H1 (cell line): ENCODE measurements at regions not wholly inside any gene's neighbourhood (a gene's known extent, or its start where the extent isn't known, plus 50 kb on each side); places are given as distances from the start of the nearest gene placed in this dataset.

Source experiments
- CTCF ChIA-PET: fragments of 300-600 bp; sonication (Branson Sonifier 250); formaldehyde crosslinking; loops from one replicate; lab custom pipeline; 2021; ENCODE audit not compliant: partially characterized antibody; lab: Charles Lee
- POLR2A ChIA-PET: fragments of 300-600 bp; sonication (Branson Sonifier 250); formaldehyde crosslinking; loops from one replicate; lab custom pipeline; 2021; ENCODE audit warnings: inconsistent platforms; ENCODE audit not compliant: partially characterized antibody; lab: Charles Lee
- DNase-seq, 2 experiments: peaks; one replicate each; pipeline versions ENCODE4 v3.0.0 to v3.0.0-alpha.2; 2010 to 2022; ENCODE audit warnings: low spot score in 2 of 2, low read depth in 1 of 2, mixed read lengths in 1 of 2
- FAIRE-seq: peaks from 2 replicates; lab custom pipeline; 2011; peaks lifted over from hg19 to GRCh38; lab: Jason Lieb, UNC
- H2AFZ ChIP-seq: 2 replicates; pipeline ENCODE4 v1.8.1; 2012; ENCODE audit warnings: low read length, inconsistent platforms
- H2AK5ac ChIP-seq: 2 replicates; pipeline ENCODE4 v1.6.1; 2013; ENCODE audit warnings: low read depth, low read length
- H2BK120ac ChIP-seq: replicated peaks from 2 replicates; pipeline ENCODE3; 2013; ENCODE audit warnings: low read depth, low read length, inconsistent platforms
- H2BK12ac ChIP-seq: 2 replicates; pipeline ENCODE4 v1.6.1; 2013; ENCODE audit warnings: low read depth, low read length
- H2BK15ac ChIP-seq: 2 replicates; pipeline ENCODE4 v1.6.1; 2013; ENCODE audit warnings: low read length
- H2BK20ac ChIP-seq: 2 replicates; pipeline ENCODE4 v1.6.1; 2013; ENCODE audit warnings: low read length
- H2BK5ac ChIP-seq: 2 replicates; pipeline ENCODE4 v1.6.1; 2013; ENCODE audit warnings: low read depth, low read length
- H3K14ac ChIP-seq: 2 replicates; pipeline ENCODE4 v1.6.1; 2013; ENCODE audit warnings: inconsistent platforms; ENCODE audit not compliant: insufficient read length
- H3K18ac ChIP-seq: 2 replicates; pipeline ENCODE4 v1.6.1; 2013; ENCODE audit warnings: low read length; ENCODE audit errors: extremely low read depth
- H3K23ac ChIP-seq: 2 replicates; pipeline ENCODE4 v1.6.1; 2013; ENCODE audit warnings: inconsistent platforms; ENCODE audit not compliant: insufficient read length
- H3K23me2 ChIP-seq: 2 replicates; pipeline ENCODE4 v1.6.1; 2013; ENCODE audit warnings: low read depth, low read length
- H3K27ac ChIP-seq: 2 replicates; pipeline ENCODE4 v1.6.1; 2011; ENCODE audit warnings: low read depth, low read length, inconsistent platforms
- H3K27me3 ChIP-seq, 4 experiments: replicated peaks in 1 of 4; 1 replicate in 1 of 4; 2 replicates in 3 of 4; pipeline versions ENCODE4 v1.6.1 to v1.8.1; 2011 to 2013; ENCODE audit warnings: low read length in 3 of 4, mild to moderate bottlenecking in 3 of 4, inconsistent platforms in 2 of 4, mixed read lengths in 2 of 4, moderate library complexity in 1 of 4; ENCODE audit not compliant: control insufficient read depth in 3 of 4, insufficient read depth in 3 of 4; ENCODE audit errors: extremely low read depth in 1 of 4
- H3K36me3 ChIP-seq, 4 experiments: 2 replicates each; pipeline versions ENCODE4 v1.6.1 to v1.8.1; 2011 to 2013; ENCODE audit warnings: mild to moderate bottlenecking in 4 of 4, low read length in 3 of 4, moderate library complexity in 2 of 4, control low read depth in 1 of 4, inconsistent platforms in 1 of 4; ENCODE audit not compliant: insufficient read depth in 4 of 4, control insufficient read depth in 2 of 4
- H3K4ac ChIP-seq: replicated peaks from 2 replicates; pipeline ENCODE3; 2013; ENCODE audit warnings: low read length, low read depth, mixed read lengths, inconsistent platforms; ENCODE audit not compliant: insufficient read length
- H3K4me1 ChIP-seq, 4 experiments: replicated peaks in 1 of 4; 1 replicate in 1 of 4; 2 replicates in 3 of 4; pipeline versions ENCODE4 v1.6.1 to v1.8.1; 2011 to 2013; ENCODE audit warnings: low read length in 3 of 4, inconsistent platforms in 2 of 4, mixed read lengths in 1 of 4; ENCODE audit not compliant: insufficient read depth in 4 of 4, control insufficient read depth in 3 of 4
- H3K4me2 ChIP-seq, 2 experiments: 2 replicates each; pipeline versions ENCODE4 v1.6.1 to v1.8.1; 2011 to 2013; ENCODE audit warnings: low read depth in 2 of 2, low read length in 2 of 2, control low read depth in 1 of 2, inconsistent platforms in 1 of 2, mild to moderate bottlenecking in 1 of 2; ENCODE audit not compliant: insufficient read depth in 1 of 2
- H3K4me3 ChIP-seq, 4 experiments: fragments of 200-600, 300-600 bp in 1 of 4; sonication (generic), shearing (Covaris generic), sonication (Bioruptor Twin) in 1 of 4; 2 replicates each; pipeline versions ENCODE4 v1.5.1 to v1.8.1; 2011 to 2016; ENCODE audit warnings: low read length in 4 of 4, low read depth in 3 of 4, control low read depth in 2 of 4, inconsistent platforms in 2 of 4, mild to moderate bottlenecking in 2 of 4, mixed read lengths in 1 of 4, moderate library complexity in 1 of 4; ENCODE audit not compliant: insufficient read depth in 2 of 4; ENCODE audit errors: extremely low read depth in 1 of 4
- H3K56ac ChIP-seq: replicated peaks from 2 replicates; pipeline ENCODE3; 2013; ENCODE audit warnings: low read depth, mild to moderate bottlenecking, mixed read lengths, low read length, inconsistent platforms; ENCODE audit not compliant: insufficient read length
- H3K79me1 ChIP-seq: 2 replicates; pipeline ENCODE4 v1.6.1; 2013; ENCODE audit warnings: low read depth, low read length, control low read depth
- H3K79me2 ChIP-seq, 2 experiments: 2 replicates each; pipeline versions ENCODE4 v1.6.1 to v1.8.1; 2012 to 2013; ENCODE audit warnings: low read length in 2 of 2, mild to moderate bottlenecking in 2 of 2, inconsistent platforms in 1 of 2; ENCODE audit not compliant: insufficient read depth in 2 of 2, control insufficient read depth in 1 of 2
- H3K9ac ChIP-seq, 4 experiments: replicated peaks in 1 of 4; 1 replicate in 1 of 4; 2 replicates in 3 of 4; pipeline versions ENCODE4 v1.6.1 to v1.8.1; 2011 to 2013; ENCODE audit warnings: low read depth in 3 of 4, low read length in 3 of 4, control low read depth in 2 of 4, mild to moderate bottlenecking in 2 of 4, moderate library complexity in 2 of 4, inconsistent platforms in 1 of 4; ENCODE audit errors: extremely low read depth in 1 of 4
- H3K9me3 ChIP-seq, 2 experiments: 2 replicates each; pipeline versions ENCODE4 v1.6.1 to v1.8.1; 2012 to 2013; ENCODE audit warnings: mild to moderate bottlenecking in 2 of 2, moderate library complexity in 2 of 2, control low read depth in 1 of 2, inconsistent platforms in 1 of 2, low read depth in 1 of 2, low read length in 1 of 2, mixed read lengths in 1 of 2; ENCODE audit not compliant: insufficient read depth in 2 of 2
- H4K20me1 ChIP-seq, 2 experiments: replicated peaks in 1 of 2; 2 replicates each; pipeline versions ENCODE3 to v1.8.1; 2011 to 2013; ENCODE audit warnings: inconsistent platforms in 2 of 2, low read length in 2 of 2, mild to moderate bottlenecking in 1 of 2; ENCODE audit not compliant: insufficient read depth in 2 of 2, control insufficient read depth in 1 of 2
- H4K5ac ChIP-seq: 2 replicates; pipeline ENCODE4 v1.6.1; 2013; ENCODE audit warnings: low read length, low read depth, mixed read lengths, inconsistent platforms; ENCODE audit not compliant: insufficient read length
- H4K8ac ChIP-seq: 2 replicates; pipeline ENCODE4 v1.8.0; 2013; ENCODE audit warnings: mild to moderate bottlenecking, moderate library complexity, low read length, inconsistent platforms; ENCODE audit not compliant: insufficient read depth; ENCODE audit errors: extremely low read depth
- H4K91ac ChIP-seq: replicated peaks from 2 replicates; pipeline ENCODE3; 2013; ENCODE audit warnings: low read length, mixed read lengths, inconsistent platforms; ENCODE audit not compliant: insufficient read length
- BCL11A ChIP-seq, 2 experiments: IDR thresholded peaks; one replicate each; pipeline ENCODE4 v1.6.1; 2011; ENCODE audit warnings: low read depth in 2 of 2, low read length in 2 of 2, mild to moderate bottlenecking in 2 of 2
- BRCA1 ChIP-seq: IDR thresholded peaks from 2 replicates; pipeline ENCODE4 v1.6.1; 2012; ENCODE audit warnings: low read depth, low read length, improper control_type of control experiment
- NRF1 ChIP-seq: IDR thresholded peaks from 2 replicates; pipeline ENCODE4 v1.6.1; 2011; ENCODE audit warnings: mild to moderate bottlenecking, low read depth, low read length, improper control_type of control experiment
- SIRT6 ChIP-seq: IDR thresholded peaks from one replicate; pipeline ENCODE4 v1.7.1; 2012; ENCODE audit warnings: low read length, inconsistent platforms
- TBP ChIP-seq: IDR thresholded peaks from 2 replicates; pipeline ENCODE4 v1.6.1; 2011; ENCODE audit warnings: low read depth, low read length, improper control_type of control experiment
- WGBS, 2 experiments: shearing (Covaris generic) in 1 of 2; methylation state at CpG; one replicate each; pipeline versions ENCODE4 v1.1.6 to v1.1.7; 2013 to 2015; ENCODE audit warnings: low lambda C conversion rate in 2 of 2, mixed read lengths in 2 of 2, inconsistent platforms in 1 of 2, low coverage in 1 of 2, missing lambda C conversion rate in 1 of 2; ENCODE audit not compliant: insufficient replicate concordance in 2 of 2, insufficient coverage in 1 of 2, insufficient read length in 1 of 2; ENCODE audit errors: extremely low coverage in 1 of 2, missing lambda C conversion rate in 1 of 2; 5-methylcytosine and 5-hydroxymethylcytosine counted together

GRCh38 chr16:51960931-51961330 is 586.0 kb downstream of the TOX3 start:
- Histone ChIP-seq H2AFZ (no peak overlapping the region), H3K18ac (no peak overlapping the region), H3K4ac (no peak overlapping the region), H2BK5ac (no peak overlapping the region), H3K14ac (no peak overlapping the region), H3K79me2 (no peaks in the 10 kb centered on the region), H2AK5ac (no peak overlapping the region), H3K4me2 (no peak overlapping the region), H3K9me3 (no peaks in the 10 kb centered on the region), H3K4me3 (no peak overlapping the region), H2BK15ac (no peak overlapping the region), H3K56ac (no peak overlapping the region), H3K23ac (no peak overlapping the region), H4K20me1 (no peaks in the 10 kb centered on the region), H3K27ac (no peak overlapping the region), H2BK120ac (no peak overlapping the region), H4K8ac (no peak overlapping the region), H2BK20ac (no peak overlapping the region), H4K91ac (no peak overlapping the region), H3K27me3 (no peaks in the 10 kb centered on the region), H3K4me1 (no peaks in the 10 kb centered on the region), H3K79me1 (no peaks in the 10 kb centered on the region), H3K36me3 (no peaks in the 10 kb centered on the region), H2BK12ac (no peak overlapping the region), H3K23me2 (no peaks in the 10 kb centered on the region), H4K5ac (no peak overlapping the region), H3K9ac (no peak overlapping the region)
- CTCF ChIA-PET = interaction anchor here (0.8 kb wide), 1 partner anchor 21 kb away, joined by 4 read pairs; no protein-coding TSS in a partner anchor
- no peak for FAIRE-seq
- no peak for DNase-seq
- WGBS, 2 experiments = 91% methylated on average over 4 of the region's 4 CpGs; no CpG with 5 or more reads in 1 of the 2 experiments
- POLR2A ChIA-PET = no interaction called here
- no peak for TF ChIP-seq BCL11A (IDR thresholded peaks at IDR 0.05; ENCODE audit: low read depth in 2 of 2, low read length in 2 of 2)
- no peak for TF ChIP-seq SIRT6
- no peak for TF ChIP-seq TBP
- TF ChIP-seq BRCA1 = no peak
- no peak for TF ChIP-seq NRF1
